Stimulated activated CD8-positive, alpha-beta memory T cell treated with anti-CD3 and anti-CD28 coated beads, Interleukin-15, amount 100 ng/mL, for 48 hours (primary cell): ENCODE measurements at regions not wholly inside any gene's neighbourhood (a gene's known extent, or its start where the extent isn't known, plus 50 kb on each side); places are given as distances from the start of the nearest gene placed in this dataset.

ENCODE experiments used
- DNase-seq, 2 donors: peaks; one replicate each; pipeline ENCODE4 v3.0.0-alpha.2; 2020; ENCODE audit warnings: low read depth in 2 of 2

GRCh38 chr5:141778206-141778605 is 96.2 kb upstream of the ARAP3 start:
- DNase-seq = no peak

GRCh38 chr5:141777711-141778110 is 95.7 kb upstream of the ARAP3 start:
- no peak for DNase-seq

- no peak for DNase-seq
Observed at GRCh38 chr5:141777130-141777529, 95.1 kb upstream of the ARAP3 start.

GRCh38 chr5:141773779-141774562 is 91.9 kb upstream of the ARAP3 start:
- no peak for DNase-seq

GRCh38 chr5:141772281-141772680 is 90.3 kb upstream of the ARAP3 start:
- no peak for DNase-seq

- DNase-seq = no peak
Observed at GRCh38 chr5:141771562-141771961, 89.5 kb upstream of the ARAP3 start.

GRCh38 chr5:141771031-141771430 is 89.0 kb upstream of the ARAP3 start:
- DNase-seq = no peak

- no peak for DNase-seq
Observed at GRCh38 chr5:141769671-141770070, 87.6 kb upstream of the ARAP3 start.

GRCh38 chr5:141767671-141768070 is 85.6 kb upstream of the ARAP3 start:
- DNase-seq = no peak

GRCh38 chr5:141765896-141766551 is 84.0 kb upstream of the ARAP3 start:
- DNase-seq = no peak

- no peak for DNase-seq
Observed at GRCh38 chr5:141763541-141763940, 81.5 kb upstream of the ARAP3 start.

- no peak for DNase-seq
Observed at GRCh38 chr5:141762790-141763368, 80.8 kb upstream of the ARAP3 start.

GRCh38 chr5:141762316-141762715 is 80.3 kb upstream of the ARAP3 start:
- DNase-seq = no peak

- no peak for DNase-seq
Observed at GRCh38 chr5:141760753-141761152, 78.7 kb upstream of the ARAP3 start.

GRCh38 chr5:141760193-141760592 is 78.2 kb upstream of the ARAP3 start:
- DNase-seq = no peak

- no peak for DNase-seq
Observed at GRCh38 chr5:141758310-141758998, 76.4 kb upstream of the ARAP3 start.

GRCh38 chr5:141757402-141757801 is 75.4 kb upstream of the ARAP3 start:
- DNase-seq = no peak

GRCh38 chr5:141756196-141756595 is 74.2 kb upstream of the ARAP3 start:
- DNase-seq = no peak

- DNase-seq = no peak
Observed at GRCh38 chr5:141753971-141754713, 72.1 kb upstream of the ARAP3 start.

- DNase-seq = no peak
Observed at GRCh38 chr5:141753143-141753970, 71.3 kb upstream of the ARAP3 start.
